Retinal pigment epithelial cell (primary cell): ENCODE measurements at regions not wholly inside any gene's neighbourhood (a gene's known extent, or its start where the extent isn't known, plus 50 kb on each side); places are given as distances from the start of the nearest gene placed in this dataset.

Experiments
- DNase-seq: peaks from one replicate; pipeline ENCODE4 v3.0.0-alpha.2; 2010; ENCODE audit warnings: low read depth
- H3K4me3 ChIP-seq: 2 replicates; pipeline ENCODE4 v1.5.1; 2011; ENCODE audit warnings: mild to moderate bottlenecking, low read length, control low read depth, moderate library complexity
- TF ChIP-seq, protein P1 (sequence below): conservative IDR thresholded peaks from 2 replicates; pipeline ENCODE4 v1.5.1; 2011; ENCODE audit warnings: low read depth, low read length, control low read depth, inconsistent platforms

GRCh38 chr1:41997153-41997552, 78.4 kb upstream of the HIVEP3 start:
- H3K4me3 ChIP-seq, result no peak overlapping the region
- TF ChIP-seq, protein P1, sequence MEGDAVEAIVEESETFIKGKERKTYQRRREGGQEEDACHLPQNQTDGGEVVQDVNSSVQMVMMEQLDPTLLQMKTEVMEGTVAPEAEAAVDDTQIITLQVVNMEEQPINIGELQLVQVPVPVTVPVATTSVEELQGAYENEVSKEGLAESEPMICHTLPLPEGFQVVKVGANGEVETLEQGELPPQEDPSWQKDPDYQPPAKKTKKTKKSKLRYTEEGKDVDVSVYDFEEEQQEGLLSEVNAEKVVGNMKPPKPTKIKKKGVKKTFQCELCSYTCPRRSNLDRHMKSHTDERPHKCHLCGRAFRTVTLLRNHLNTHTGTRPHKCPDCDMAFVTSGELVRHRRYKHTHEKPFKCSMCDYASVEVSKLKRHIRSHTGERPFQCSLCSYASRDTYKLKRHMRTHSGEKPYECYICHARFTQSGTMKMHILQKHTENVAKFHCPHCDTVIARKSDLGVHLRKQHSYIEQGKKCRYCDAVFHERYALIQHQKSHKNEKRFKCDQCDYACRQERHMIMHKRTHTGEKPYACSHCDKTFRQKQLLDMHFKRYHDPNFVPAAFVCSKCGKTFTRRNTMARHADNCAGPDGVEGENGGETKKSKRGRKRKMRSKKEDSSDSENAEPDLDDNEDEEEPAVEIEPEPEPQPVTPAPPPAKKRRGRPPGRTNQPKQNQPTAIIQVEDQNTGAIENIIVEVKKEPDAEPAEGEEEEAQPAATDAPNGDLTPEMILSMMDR, result no peak
- no peak for DNase-seq

GRCh38 chr1:41995441-41996130, 76.9 kb upstream of the HIVEP3 start:
- H3K4me3 ChIP-seq, result no peak overlapping the region
- DNase-seq, result no peak
- TF ChIP-seq, protein P1, result no peak

DNA sequence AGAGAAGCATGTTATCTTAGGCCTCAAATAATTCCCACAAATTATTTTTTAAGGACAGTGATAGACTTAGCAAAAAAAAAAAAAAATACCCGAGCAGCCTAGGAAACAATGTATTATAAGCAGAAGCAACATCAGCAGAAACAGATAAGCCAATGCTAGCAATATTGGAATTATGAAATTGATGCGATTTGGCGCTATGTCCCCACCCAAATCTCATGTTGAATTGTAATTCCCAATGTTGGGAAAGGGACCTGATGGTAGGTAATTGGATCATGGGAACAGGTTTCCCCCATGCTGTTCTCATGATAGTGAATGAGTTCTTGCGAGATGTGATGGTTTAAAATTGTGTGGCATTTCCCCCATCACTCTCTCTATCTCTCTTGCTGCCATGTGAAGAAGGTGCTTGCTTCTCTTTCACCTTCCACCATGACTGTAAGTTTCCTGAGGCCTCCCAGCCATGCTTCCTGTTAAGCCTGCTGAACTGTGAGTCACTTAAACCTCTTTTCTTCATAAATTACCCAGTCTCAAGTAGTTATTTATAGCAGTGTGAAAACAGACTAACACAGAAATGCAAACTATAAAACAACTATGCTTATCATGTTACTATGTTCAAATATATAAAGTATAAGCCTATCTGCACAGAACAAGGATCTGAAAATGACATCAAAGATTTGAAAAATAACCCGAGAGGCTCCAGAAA, 75.6 kb upstream of the HIVEP3 start:
- no peak for DNase-seq
- H3K4me3 ChIP-seq, result no peak overlapping the region
- TF ChIP-seq, protein P1, result no peak

DNA sequence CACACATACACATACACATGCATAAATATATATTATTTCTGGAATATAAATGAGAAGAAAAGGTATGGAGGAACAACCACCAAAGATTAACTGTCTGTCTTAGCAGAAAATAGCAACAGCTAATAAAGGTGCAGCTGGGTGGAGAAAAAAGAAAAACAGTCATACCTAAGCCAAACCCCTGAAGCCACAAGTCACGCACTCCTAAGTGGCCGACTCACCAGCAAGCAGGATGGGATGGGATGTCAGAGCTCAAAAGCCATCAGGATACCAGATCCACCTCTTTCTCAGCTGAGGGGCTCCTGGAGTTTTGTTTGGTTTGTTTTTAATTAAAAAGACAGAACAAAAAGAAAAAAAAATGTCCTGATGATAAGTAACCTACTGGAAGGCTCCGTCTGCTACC, 64.7 kb upstream of the HIVEP3 start:
- TF ChIP-seq, protein P1, result no peak
- H3K4me3 ChIP-seq, result no peak overlapping the region
- no peak for DNase-seq

DNA sequence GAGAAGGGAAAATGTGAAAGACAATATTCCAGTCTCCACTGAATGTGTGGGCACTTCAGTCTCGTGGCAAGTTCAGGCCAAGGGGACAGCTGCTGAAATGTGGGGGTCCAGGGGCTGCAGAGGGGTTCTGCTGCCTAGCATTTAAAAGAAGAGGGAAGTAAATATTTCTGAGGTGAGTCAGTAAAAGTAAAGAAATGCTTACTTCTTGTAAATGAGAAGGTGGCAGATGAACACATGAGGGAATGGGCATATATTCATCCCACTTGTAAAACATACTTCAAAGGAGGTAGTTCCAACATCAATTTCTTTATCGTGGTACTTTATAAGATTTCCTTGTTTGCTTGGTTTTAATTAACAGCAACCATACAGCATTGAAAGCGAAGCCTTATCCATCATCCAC, 63.1 kb upstream of the HIVEP3 start:
- no peak overlapping the region for H3K4me3 ChIP-seq
- no peak for DNase-seq
- TF ChIP-seq, protein P1, result no peak

- DNase-seq, result no peak
- no peak overlapping the region for H3K4me3 ChIP-seq
- TF ChIP-seq, protein P1, result no peak
Observed at GRCh38 chr1:41980827-41981653, 62.3 kb upstream of the HIVEP3 start.
